GM12878 (cell line): ENCODE measurements at regions not wholly inside any gene's neighbourhood (a gene's known extent, or its start where the extent isn't known, plus 50 kb on each side); places are given as distances from the start of the nearest gene placed in this dataset.

Source experiments
- ATAC-seq: fragments of 200-7000 bp; cut with Tn5 transposase; 3 replicates; pipeline ENCODE4 v1.9.1; 2020; ENCODE audit warnings: mild to moderate bottlenecking, moderate library complexity
- BruUV-seq: library from RNA; stranded (reverse); fragments of 400-500 nt; replicated peaks from 2 replicates; lab custom pipeline; 2021; lab: Mats Ljungman, UMichigan
- CTCF ChIA-PET: fragments of 300-600 bp; sonication (Branson Sonifier 250); formaldehyde crosslinking; extraction: SDS; loops from one replicate; lab custom pipeline; 2021; ENCODE audit warnings: inconsistent platforms; lab: Yijun Ruan, JAX
- POLR2A ChIA-PET: fragments of 350-600 bp; formaldehyde crosslinking; extraction: SDS; loops from one replicate; lab custom pipeline; 2021; ENCODE audit warnings: inconsistent platforms; lab: Charles Lee
- RAD21 ChIA-PET: fragments of 300-600 bp; sonication (Branson Sonifier 250); formaldehyde crosslinking; loops from one replicate; lab custom pipeline; 2023; ENCODE audit warnings: antibody characterized with exemption; ENCODE audit not compliant: unreplicated experiment; lab: Charles Lee
- SMC1A ChIA-PET: fragments of 300-600 bp; sonication (Branson Sonifier 250); formaldehyde crosslinking; loops from one replicate; lab custom pipeline; 2023; ENCODE audit not compliant: unreplicated experiment, uncharacterized antibody; lab: Charles Lee
- DNase-seq: peaks from one replicate; pipeline ENCODE4 v3.0.0-alpha.2; 2011; ENCODE audit warnings: low read depth, low spot score
- FAIRE-seq: peaks from 3 replicates; lab custom pipeline; 2011; peaks lifted over from hg19 to GRCh38; lab: Jason Lieb, UNC
- H2AFZ ChIP-seq: 2 replicates; pipeline ENCODE4 v1.6.0; 2011; ENCODE audit warnings: low read depth, low read length, control low read depth; ENCODE audit not compliant: control insufficient read depth
- H3K27ac ChIP-seq: 2 replicates; pipeline ENCODE4 v1.5.1; 2011; ENCODE audit warnings: control low read depth; ENCODE audit not compliant: control insufficient read depth, insufficient read depth
- H3K27me3 ChIP-seq, 2 experiments: replicated peaks in 1 of 2; 2 replicates each; pipeline versions ENCODE4 v1.6.0 to v1.6.1; 2011; ENCODE audit warnings: low read length in 1 of 2; ENCODE audit not compliant: control insufficient read depth in 2 of 2, insufficient read depth in 2 of 2
- H3K36me3 ChIP-seq, 2 experiments: 2 replicates each; pipeline ENCODE4 v1.5.1; 2011; ENCODE audit warnings: low read length in 1 of 2; ENCODE audit not compliant: control insufficient read depth in 2 of 2, insufficient read depth in 2 of 2
- H3K4me1 ChIP-seq: 2 replicates; pipeline ENCODE4 v1.6.1; 2011; ENCODE audit warnings: mild to moderate bottlenecking, low read length, moderate library complexity, mixed read lengths; ENCODE audit not compliant: control insufficient read depth, insufficient read depth
- H3K4me2 ChIP-seq: 2 replicates; pipeline ENCODE4 v1.6.0; 2011; ENCODE audit warnings: control low read depth; ENCODE audit not compliant: control insufficient read depth, insufficient read depth
- H3K4me3 ChIP-seq: fragments of 200-600 bp; sonication (generic); 2 replicates; pipeline ENCODE4 v1.5.1; 2016
- H3K79me2 ChIP-seq: 2 replicates; pipeline ENCODE4 v1.6.0; 2011; ENCODE audit warnings: low read length; ENCODE audit not compliant: control insufficient read depth, insufficient read depth
- H3K9ac ChIP-seq: 2 replicates; pipeline ENCODE4 v1.8.0; 2011; ENCODE audit warnings: low read length, control low read depth, mixed read lengths; ENCODE audit not compliant: control insufficient read depth, insufficient read depth
- H3K9me3 ChIP-seq: replicated peaks from 3 replicates; pipeline ENCODE4 v1.5.1; 2011; ENCODE audit warnings: mild to moderate bottlenecking, low read length; ENCODE audit not compliant: control insufficient read depth, insufficient read depth
- H4K20me1 ChIP-seq: 2 replicates; pipeline ENCODE4 v1.6.0; 2011; ENCODE audit not compliant: control insufficient read depth, insufficient read depth
- ATF7 ChIP-seq: fragments of 450-650 bp; IDR thresholded peaks from 2 replicates; pipeline ENCODE4 v1.6.1; 2016; ENCODE audit warnings: low read depth, mild to moderate bottlenecking
- CBFB ChIP-seq: IDR thresholded peaks from 2 replicates; pipeline ENCODE4 v1.6.1; 2016; ENCODE audit warnings: antibody characterized with exemption, low read depth
- DPF2 ChIP-seq: fragments of 450-650 bp; IDR thresholded peaks from 2 replicates; pipeline ENCODE4 v1.6.1; 2017; ENCODE audit warnings: mild to moderate bottlenecking
- ESRRA ChIP-seq: IDR thresholded peaks from 2 replicates; pipeline ENCODE4 v1.6.1; 2012; ENCODE audit warnings: mild to moderate bottlenecking, low read length, improper control_type of control experiment
- IRF3 ChIP-seq: fragments of 450-650 bp; IDR thresholded peaks from 2 replicates; pipeline ENCODE4 v1.6.1; 2014; ENCODE audit warnings: mild to moderate bottlenecking
- IRF4 ChIP-seq: IDR thresholded peaks from 2 replicates; pipeline ENCODE4 v1.6.1; 2011; ENCODE audit warnings: low read depth, low read length
- MTA3 ChIP-seq: IDR thresholded peaks from 2 replicates; pipeline ENCODE4 v1.6.1; 2012; ENCODE audit warnings: low read length, inconsistent platforms, borderline replicate concordance
- NR2C2 ChIP-seq: IDR thresholded peaks from 2 replicates; pipeline ENCODE4 v1.6.1; 2011; ENCODE audit warnings: borderline replicate concordance, low read depth; ENCODE audit not compliant: control insufficient read depth, insufficient read length
- PML ChIP-seq: IDR thresholded peaks from 2 replicates; pipeline ENCODE4 v1.6.1; 2012; ENCODE audit warnings: low read length, inconsistent platforms
- POLR2AphosphoS5 ChIP-seq: IDR thresholded peaks from 2 replicates; pipeline ENCODE4 v1.6.1; 2011; ENCODE audit warnings: mild to moderate bottlenecking, low read length, inconsistent platforms
- RAD21 ChIP-seq: IDR thresholded peaks from 2 replicates; pipeline ENCODE4 v1.6.1; 2011; ENCODE audit warnings: mild to moderate bottlenecking, low read depth, low read length, moderate library complexity; ENCODE audit not compliant: insufficient read depth
- RCOR1 ChIP-seq: conservative IDR thresholded peaks from 2 replicates; pipeline ENCODE4 v1.6.1; 2012; ENCODE audit warnings: low read depth, low read length, improper control_type of control experiment
- YY1 ChIP-seq: IDR thresholded peaks from 2 replicates; pipeline ENCODE4 v1.6.1; 2011; ENCODE audit warnings: low read depth, mild to moderate bottlenecking, low read length
- ZNF207 ChIP-seq: fragments of 450-650 bp; IDR thresholded peaks from 2 replicates; pipeline ENCODE4 v1.6.1; 2014; ENCODE audit warnings: antibody characterized with exemption, mild to moderate bottlenecking, borderline replicate concordance
- ZZZ3 ChIP-seq: IDR thresholded peaks from 2 replicates; pipeline ENCODE4 v1.6.1; 2011; ENCODE audit warnings: low read depth; ENCODE audit not compliant: control insufficient read depth, insufficient read length
- WGBS: methylation state at CpG from one replicate; pipeline ENCODE4 v1.1.6; 2016; ENCODE audit warnings: low lambda C conversion rate; ENCODE audit not compliant: insufficient replicate concordance, insufficient coverage; ENCODE audit errors: missing lambda C conversion rate; 5-methylcytosine and 5-hydroxymethylcytosine counted together
- in situ Hi-C: fragments of 300-500 bp; cut with MboI; formaldehyde crosslinking; loops from 9 replicates; pipeline ENCODE4 v1.14.3; 2018; ENCODE audit warnings: mixed read lengths
- intact Hi-C: fragments of 100-400 bp; cut with micrococcal nuclease; formaldehyde crosslinking; loops from one replicate; pipeline ENCODE4 v1.14.2; 2022; ENCODE audit not compliant: unreplicated experiment

DNA sequence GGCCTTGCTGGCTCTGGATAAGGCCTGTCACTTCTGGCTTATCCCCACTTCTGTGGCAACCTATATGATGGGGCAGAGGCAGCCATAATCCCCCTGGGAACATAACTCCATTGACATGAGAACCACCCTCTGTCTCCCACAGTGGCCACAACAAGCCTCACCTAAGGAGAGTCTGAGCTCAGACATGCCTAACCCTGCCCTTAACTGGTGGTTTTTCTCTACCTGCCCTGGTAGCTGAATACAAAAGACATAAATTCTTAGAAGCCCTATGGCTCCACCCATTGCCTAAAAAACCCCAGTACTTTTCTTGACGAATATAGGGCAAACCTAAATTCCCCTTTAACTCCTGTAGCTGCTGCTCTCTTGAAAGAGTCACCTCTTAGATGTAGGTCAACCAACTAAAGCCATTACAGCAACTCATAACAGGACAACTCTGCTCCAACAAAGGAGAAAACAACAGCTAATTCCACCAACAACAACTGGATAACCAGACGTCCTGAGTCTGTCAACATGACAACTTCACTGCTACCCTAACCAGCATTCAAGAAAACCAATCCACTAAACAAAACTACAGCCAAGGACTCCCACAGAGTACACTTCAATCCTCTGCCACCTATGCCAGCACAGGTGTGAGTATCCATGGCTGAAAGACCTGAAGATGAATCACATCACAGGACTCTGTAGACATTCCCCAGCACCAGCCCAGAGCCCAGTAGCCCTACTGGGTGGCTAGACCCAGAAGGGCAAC lies 427.7 kb downstream of the PRELID2 start:
- no peaks in the 10 kb centered on the region; the same call in 1 of the 2 replicates for H3K4me1 ChIP-seq
- H3K36me3 ChIP-seq: no peaks in the 10 kb centered on the region
- no peaks in the 10 kb centered on the region for H3K79me2 ChIP-seq
- peak overlapping the region; percentile 9; the same call in 1 of the 2 replicates for H3K27ac ChIP-seq
- peak; percentile 25 for DNase-seq
- no peaks in the 10 kb centered on the region for H3K27me3 ChIP-seq
- intact Hi-C loops (no loop called here), in situ Hi-C loops (no loop called here)
- H3K4me2 ChIP-seq: no peak overlapping the region
- no peaks in the 10 kb centered on the region for H4K20me1 ChIP-seq
- FAIRE-seq: no peak
- ChIA-PET POLR2A (interaction anchor here (0.6 kb wide), 1 partner anchor 20 kb away, joined by 3 read pairs; no protein-coding TSS in a partner anchor), RAD21 (no interaction called here), SMC1A (no interaction called here), CTCF (no interaction called here)
- TF ChIP-seq DPF2 (0 out of 2 replicates have a peak, but pooled peaks have one; percentile 47), MTA3 (peak; percentile 54; the same call in 1 of the 2 replicates), RAD21 (0 out of 2 replicates have a peak, but pooled peaks have one; percentile 5), YY1 (0 out of 2 replicates have a peak, but pooled peaks have one; percentile 31), PML (0 out of 2 replicates have a peak, but pooled peaks have one; percentile 36), IRF4 (no peak)
- BruUV-seq: no TSS peak
- WGBS: 0% methylated on average over 2 of the region's 2 CpGs
- H3K9me3 ChIP-seq: peaks cover 2% of the 10 kb centered on the region; the same call in 2 of the 3 replicates
- no peak overlapping the region for H2AFZ ChIP-seq
- H3K9ac ChIP-seq: no peak overlapping the region
- no peak overlapping the region for H3K4me3 ChIP-seq
- ATAC-seq: peak; percentile 65

- ATAC-seq (no peak), FAIRE-seq (no peak), DNase-seq (no peak)
- ChIA-PET POLR2A (no interaction called here), RAD21 (no interaction called here), SMC1A (no interaction called here), CTCF (no interaction called here)
- Histone ChIP-seq H3K4me2 (no peak overlapping the region), H3K9me3 (peaks cover 2% of the 10 kb centered on the region; the same call in 2 of the 3 replicates), H3K4me3 (no peak overlapping the region), H3K36me3 (no peaks in the 10 kb centered on the region), H3K4me1 (no peaks in the 10 kb centered on the region; the same call in 1 of the 2 replicates), H3K9ac (no peak overlapping the region), H4K20me1 (no peaks in the 10 kb centered on the region), H3K27ac (no peak overlapping the region), H3K79me2 (no peaks in the 10 kb centered on the region), H3K27me3 (no peaks in the 10 kb centered on the region), H2AFZ (no peak overlapping the region)
- intact Hi-C loops: no loop called here
- BruUV-seq: no TSS peak
- WGBS: 74% methylated on average over 7 of the region's 7 CpGs
- in situ Hi-C loops: no loop called here
- no peak for TF ChIP-seq MTA3
- TF ChIP-seq ESRRA: no peak
- no peak for TF ChIP-seq CBFB
- no peak for TF ChIP-seq ZZZ3
- no peak for TF ChIP-seq ATF7
- no peak for TF ChIP-seq POLR2AphosphoS5
- no peak for TF ChIP-seq IRF3
- TF ChIP-seq NR2C2: no peak
- no peak for TF ChIP-seq ZNF207
- TF ChIP-seq RCOR1: no peak
- TF ChIP-seq IRF4: no peak
Measured at GRCh38 chr5:145403992-145404391, 431.1 kb downstream of the PRELID2 start.
